Body of pancreas (tissue), 4 donors: ENCODE measurements at regions not wholly inside any gene's neighbourhood (a gene's known extent, or its start where the extent isn't known, plus 50 kb on each side); places are given as distances from the start of the nearest gene placed in this dataset.

Experiments used
- POLR2A ChIP-seq, 3 donors: fragments of 450-650 bp; IDR thresholded peaks; one replicate each; pipeline ENCODE4 v1.6.1; 2016; ENCODE audit warnings: antibody characterized with exemption in 3 of 3, mild to moderate bottlenecking in 2 of 3
- TF ChIP-seq, protein P1 (sequence below), 7 experiments: fragments of 450-650 bp in 4 of 7; fragments of 200-600 bp in 3 of 7; sonication (generic) in 3 of 7; IDR thresholded peaks; one replicate each; pipeline ENCODE4 v1.5.1; 2016 to 2019; ENCODE audit warnings: antibody characterized with exemption in 7 of 7

DNA sequence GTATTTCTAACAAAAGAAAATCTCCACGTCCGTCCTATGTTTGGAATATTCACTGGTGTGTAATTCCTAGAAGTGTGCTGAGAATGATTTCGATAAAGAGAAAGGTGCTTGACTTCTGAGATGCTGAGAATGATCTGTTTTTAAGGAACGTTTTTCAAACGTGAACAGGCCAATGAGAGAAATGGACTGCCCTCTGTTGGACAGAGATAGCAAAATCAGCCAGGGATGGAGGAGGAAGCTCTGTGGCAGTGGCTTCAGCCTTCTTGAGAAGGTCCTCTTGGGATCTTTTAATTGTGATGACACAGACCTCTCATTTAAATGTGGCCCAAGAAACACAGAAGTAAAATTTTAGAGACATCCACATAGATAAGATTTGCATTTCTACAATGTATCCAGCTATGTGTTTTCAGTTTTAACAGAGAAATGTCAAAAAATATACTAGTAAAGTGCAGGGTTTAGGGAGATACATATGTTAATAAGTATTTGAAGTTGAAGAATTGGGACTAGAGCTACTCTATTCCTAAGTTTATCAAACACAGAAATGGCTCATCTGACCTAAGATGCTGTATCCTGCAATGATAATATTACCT is 84.0 kb upstream of the RCN1 start:
- TF ChIP-seq, protein P1, sequence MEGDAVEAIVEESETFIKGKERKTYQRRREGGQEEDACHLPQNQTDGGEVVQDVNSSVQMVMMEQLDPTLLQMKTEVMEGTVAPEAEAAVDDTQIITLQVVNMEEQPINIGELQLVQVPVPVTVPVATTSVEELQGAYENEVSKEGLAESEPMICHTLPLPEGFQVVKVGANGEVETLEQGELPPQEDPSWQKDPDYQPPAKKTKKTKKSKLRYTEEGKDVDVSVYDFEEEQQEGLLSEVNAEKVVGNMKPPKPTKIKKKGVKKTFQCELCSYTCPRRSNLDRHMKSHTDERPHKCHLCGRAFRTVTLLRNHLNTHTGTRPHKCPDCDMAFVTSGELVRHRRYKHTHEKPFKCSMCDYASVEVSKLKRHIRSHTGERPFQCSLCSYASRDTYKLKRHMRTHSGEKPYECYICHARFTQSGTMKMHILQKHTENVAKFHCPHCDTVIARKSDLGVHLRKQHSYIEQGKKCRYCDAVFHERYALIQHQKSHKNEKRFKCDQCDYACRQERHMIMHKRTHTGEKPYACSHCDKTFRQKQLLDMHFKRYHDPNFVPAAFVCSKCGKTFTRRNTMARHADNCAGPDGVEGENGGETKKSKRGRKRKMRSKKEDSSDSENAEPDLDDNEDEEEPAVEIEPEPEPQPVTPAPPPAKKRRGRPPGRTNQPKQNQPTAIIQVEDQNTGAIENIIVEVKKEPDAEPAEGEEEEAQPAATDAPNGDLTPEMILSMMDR (IDR thresholded peaks at IDR 0.05), result peak in 6 of 7 experiments; percentile 33 to 44 (median 40)
- no peak for TF ChIP-seq POLR2A (IDR thresholded peaks at IDR 0.05)
